H1 (cell line): ENCODE measurements at regions not wholly inside any gene's neighbourhood (a gene's known extent, or its start where the extent isn't known, plus 50 kb on each side); places are given as distances from the start of the nearest gene placed in this dataset.

ENCODE experiments used
- BACH1 ChIP-seq: IDR thresholded peaks from 2 replicates; pipeline ENCODE4 v1.6.1; 2012; ENCODE audit warnings: low read length, improper control_type of control experiment
- EZH2 ChIP-seq: fragments of 200-600 bp; sonication (generic); IDR thresholded peaks from 2 replicates; pipeline ENCODE4 v1.7.1; 2012; ENCODE audit warnings: low read depth, mild to moderate bottlenecking, moderate library complexity, low read length, inconsistent platforms; ENCODE audit not compliant: severe bottlenecking
- RBBP5 ChIP-seq: IDR thresholded peaks from 2 replicates; pipeline ENCODE4 v1.7.1; 2012; ENCODE audit warnings: low read depth, mild to moderate bottlenecking, inconsistent platforms, low read length, moderate library complexity, borderline replicate concordance
- RNF2 ChIP-seq: fragments of 200-900, 300-1000 bp; sonication (generic); IDR thresholded peaks from 2 replicates; pipeline ENCODE4 v1.7.1; 2016; ENCODE audit warnings: borderline replicate concordance, low read depth, mild to moderate bottlenecking, antibody characterized with exemption, low read length; ENCODE audit not compliant: poor library complexity, severe bottlenecking; ENCODE audit errors: missing control alignments
- TBP ChIP-seq: IDR thresholded peaks from 2 replicates; pipeline ENCODE4 v1.6.1; 2011; ENCODE audit warnings: low read depth, low read length, improper control_type of control experiment
- TF ChIP-seq, protein P1 (sequence below): IDR thresholded peaks from 2 replicates; pipeline ENCODE4 v1.6.1; 2012; ENCODE audit warnings: low read length, inconsistent platforms
- TF ChIP-seq, protein P2 (sequence below): IDR thresholded peaks from 2 replicates; pipeline ENCODE4 v1.6.1; 2011; ENCODE audit warnings: low read depth, mild to moderate bottlenecking, low read length; ENCODE audit not compliant: insufficient read depth

DNA sequence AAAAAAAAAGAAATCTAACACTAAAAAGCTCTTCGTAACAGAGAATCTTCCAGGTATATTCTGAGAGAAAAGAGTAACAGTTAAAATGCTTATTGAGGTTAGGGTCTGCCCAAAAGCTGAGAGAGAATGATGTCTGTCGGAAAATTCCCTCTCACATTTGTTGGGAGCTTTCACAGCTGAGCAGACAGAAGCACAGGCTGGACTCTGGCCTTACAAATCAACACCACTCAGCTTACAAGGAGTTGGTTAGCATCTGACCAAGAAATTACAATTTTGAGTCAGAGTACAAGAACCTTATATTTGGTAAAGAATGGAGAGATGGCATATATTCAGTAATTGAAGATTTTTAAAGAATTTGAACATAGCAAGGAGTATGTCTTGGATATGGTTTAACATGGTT lies 1561.0 kb upstream of the RAG2 start (continued):
- TF ChIP-seq, protein P1, sequence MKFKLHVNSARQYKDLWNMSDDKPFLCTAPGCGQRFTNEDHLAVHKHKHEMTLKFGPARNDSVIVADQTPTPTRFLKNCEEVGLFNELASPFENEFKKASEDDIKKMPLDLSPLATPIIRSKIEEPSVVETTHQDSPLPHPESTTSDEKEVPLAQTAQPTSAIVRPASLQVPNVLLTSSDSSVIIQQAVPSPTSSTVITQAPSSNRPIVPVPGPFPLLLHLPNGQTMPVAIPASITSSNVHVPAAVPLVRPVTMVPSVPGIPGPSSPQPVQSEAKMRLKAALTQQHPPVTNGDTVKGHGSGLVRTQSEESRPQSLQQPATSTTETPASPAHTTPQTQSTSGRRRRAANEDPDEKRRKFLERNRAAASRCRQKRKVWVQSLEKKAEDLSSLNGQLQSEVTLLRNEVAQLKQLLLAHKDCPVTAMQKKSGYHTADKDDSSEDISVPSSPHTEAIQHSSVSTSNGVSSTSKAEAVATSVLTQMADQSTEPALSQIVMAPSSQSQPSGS: no peak
- no peak for TF ChIP-seq TBP
- no peak for TF ChIP-seq EZH2
- TF ChIP-seq, protein P2, sequence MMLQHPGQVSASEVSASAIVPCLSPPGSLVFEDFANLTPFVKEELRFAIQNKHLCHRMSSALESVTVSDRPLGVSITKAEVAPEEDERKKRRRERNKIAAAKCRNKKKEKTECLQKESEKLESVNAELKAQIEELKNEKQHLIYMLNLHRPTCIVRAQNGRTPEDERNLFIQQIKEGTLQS: no peak
- no peak for TF ChIP-seq RNF2
- no peak for TF ChIP-seq BACH1
- no peak for TF ChIP-seq RBBP5
